ENCODE measurements at regions not wholly inside any gene's neighbourhood (a gene's known extent, or its start where the extent isn't known, plus 50 kb on each side); places are given as distances from the start of the nearest gene placed in this dataset.
A peak's percentile ranks its signal among the peaks of the same experiment; 100 is the strongest.
"Not testable (repeated sequence)": the region's sequence is repeated elsewhere in the genome, so short reads cannot be mapped to it uniquely, and the experiment has no call there.

DNA sequence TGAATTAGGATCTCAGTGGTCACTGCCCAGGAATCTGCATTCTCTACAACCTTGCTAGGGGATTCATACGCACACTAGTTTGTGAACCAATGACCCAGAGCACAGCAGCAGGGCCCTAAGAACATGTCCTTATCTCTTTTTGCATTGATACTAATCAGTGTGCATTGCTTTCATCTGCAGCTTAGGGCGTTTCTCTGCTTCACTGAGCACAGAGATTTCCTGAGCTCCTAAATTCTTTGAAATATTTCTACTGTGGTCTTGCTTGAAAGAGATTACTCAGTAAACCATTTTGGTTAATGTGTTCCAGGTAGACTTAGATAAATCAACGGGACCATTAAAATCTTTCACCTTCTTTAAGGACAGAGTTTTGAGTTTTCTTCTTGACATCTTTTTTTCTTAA, 351.3 kb upstream of the KITLG start:
- DNase-seq: no peak

DNA sequence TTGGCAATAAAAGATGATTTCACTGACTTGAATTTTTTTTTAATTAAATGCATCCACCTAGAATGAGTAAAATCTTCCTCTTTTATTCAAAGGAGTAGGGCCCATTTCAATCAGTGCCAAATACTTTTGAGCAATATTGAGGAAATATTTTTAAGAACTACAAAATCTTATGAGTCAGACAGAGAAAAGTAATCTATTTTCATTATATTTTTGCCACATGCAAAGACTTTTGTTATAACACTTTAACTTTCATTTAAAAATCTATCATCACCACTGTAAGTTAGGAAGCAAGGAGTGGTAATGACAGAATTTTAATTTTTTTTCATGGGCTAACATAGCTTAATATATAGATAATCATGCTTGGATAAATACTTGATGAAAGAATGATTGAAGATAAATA, 345.2 kb upstream of the KITLG start:
- no peak for DNase-seq

DNA sequence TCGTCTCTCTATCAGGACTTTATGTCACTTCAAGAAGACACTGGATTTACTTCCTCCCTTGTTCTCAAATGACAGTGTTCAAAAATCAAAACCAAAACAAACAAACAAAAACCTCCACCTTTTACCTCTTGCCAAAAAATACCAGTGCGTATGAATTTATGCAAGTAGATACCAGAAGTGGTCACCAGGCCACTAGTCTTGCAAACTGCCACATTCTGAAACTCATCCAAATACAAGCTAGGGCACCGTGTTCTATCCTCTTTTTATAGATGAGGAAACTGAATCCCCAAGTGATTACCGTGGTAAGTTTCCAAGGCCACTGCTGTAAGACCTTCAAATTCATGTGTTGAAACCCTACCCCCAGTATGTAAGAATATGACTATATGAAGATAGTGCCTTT, 343.9 kb upstream of the KITLG start:
- DNase-seq: no peak

DNA sequence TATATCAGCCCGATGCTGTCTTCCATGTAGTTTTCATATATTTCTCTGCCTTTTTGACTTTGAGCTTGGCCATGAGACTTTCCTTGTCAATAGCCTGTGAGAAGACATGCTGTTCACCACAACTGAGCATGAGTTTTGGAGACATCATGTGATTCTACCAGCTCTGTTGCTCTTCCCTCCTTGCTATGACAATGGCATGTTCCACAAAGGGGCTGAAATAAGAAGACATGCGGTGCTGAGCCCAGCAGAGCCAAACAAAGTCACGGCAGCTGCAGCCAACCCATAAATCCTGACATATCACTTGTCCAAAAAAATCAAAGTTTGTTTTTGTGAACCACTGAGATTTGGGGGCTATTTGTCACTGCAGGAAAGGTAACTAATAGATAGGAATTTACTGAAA, 343.4 kb upstream of the KITLG start:
- DNase-seq: no peak

GRCh38 chr12:88922816-88923215, 342.5 kb upstream of the KITLG start:
- no peak for DNase-seq

GRCh38 chr12:88921890-88922532, 341.7 kb upstream of the KITLG start:
- DNase-seq: no peak

DNA sequence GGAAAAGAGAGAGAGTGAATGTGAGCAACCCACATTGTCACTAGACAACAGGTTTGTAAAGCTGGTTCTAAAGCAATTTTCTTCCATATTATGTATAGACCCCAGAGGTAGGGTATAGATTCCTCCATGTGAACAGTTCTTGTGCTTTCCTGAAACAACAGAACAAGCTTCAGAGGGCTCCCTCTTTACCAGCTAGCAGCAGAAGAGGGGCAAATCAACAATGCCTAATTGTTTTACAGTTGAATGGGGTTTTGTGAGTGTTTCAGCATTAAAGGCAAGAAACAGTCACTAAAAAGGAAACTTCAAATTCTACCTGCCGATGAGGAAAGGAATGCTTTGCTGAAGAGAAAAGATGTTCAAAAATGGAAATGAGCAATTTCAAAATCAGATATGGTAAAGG, 341.2 kb upstream of the KITLG start:
- no peak for DNase-seq

GRCh38 chr12:88918161-88918560, 337.9 kb upstream of the KITLG start:
- no peak for DNase-seq

DNA sequence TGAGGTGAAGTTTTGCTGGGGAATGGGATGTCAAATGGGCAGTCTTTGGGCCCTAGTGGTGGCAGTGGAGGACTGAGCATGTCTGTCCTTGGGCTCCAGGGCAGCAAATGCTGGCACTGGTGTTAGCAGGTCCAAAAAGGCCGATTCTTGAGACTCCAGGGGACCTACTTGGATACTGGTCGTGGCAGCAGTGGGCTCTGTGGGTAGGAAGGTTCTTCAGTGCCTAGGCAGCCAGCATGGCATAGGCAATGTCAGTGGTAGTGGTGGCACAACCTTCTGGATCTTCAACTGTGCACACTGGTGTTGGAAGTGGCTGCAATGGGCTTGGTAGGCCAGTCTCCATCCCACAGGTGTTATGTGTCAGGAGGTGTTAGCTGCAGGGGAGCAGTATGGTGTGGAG, 334.7 kb upstream of the KITLG start:
- no peak for DNase-seq

DNA sequence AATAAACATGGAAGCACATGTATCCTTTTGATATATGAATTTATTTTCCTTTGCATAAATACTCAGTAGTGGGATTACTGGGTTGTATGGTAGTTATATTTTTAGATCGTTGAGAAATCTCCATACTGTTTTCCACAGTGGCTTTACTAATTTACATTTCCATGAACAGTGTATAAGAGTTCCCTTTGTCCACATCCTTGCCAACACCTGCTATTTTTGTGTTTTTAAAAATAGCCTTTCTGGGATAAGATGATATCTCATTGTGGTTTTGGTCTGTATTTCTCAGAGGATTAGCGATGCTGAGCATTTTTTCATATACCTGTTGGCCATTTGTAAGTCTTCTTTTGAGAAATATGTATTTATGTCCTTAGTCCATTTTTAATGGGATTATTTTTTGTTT, 329.2 kb upstream of the KITLG start:
- DNase-seq: no peak

DNA sequence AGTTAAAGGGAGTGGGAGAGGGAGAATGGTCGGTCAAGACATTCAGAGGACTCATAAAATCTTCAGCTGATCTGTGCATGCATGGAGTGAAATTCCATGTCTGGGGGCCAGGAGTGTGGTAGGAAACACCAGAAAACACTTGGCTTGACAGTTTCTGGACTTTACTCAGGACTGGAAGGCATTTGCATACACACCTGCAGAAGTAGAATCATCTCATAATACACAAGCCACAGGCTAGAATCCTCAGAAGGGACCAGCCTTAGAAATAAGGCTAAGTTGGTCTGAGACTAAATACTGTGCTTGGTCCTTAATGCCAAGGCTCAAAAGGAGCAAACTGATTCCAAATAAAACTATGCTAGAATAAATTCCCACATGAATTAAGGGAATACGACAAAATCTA, 328.1 kb upstream of the KITLG start:
- DNase-seq: no peak

- no peak for DNase-seq
Measured at GRCh38 chr12:88904705-88905104, 324.4 kb upstream of the KITLG start.

DNA sequence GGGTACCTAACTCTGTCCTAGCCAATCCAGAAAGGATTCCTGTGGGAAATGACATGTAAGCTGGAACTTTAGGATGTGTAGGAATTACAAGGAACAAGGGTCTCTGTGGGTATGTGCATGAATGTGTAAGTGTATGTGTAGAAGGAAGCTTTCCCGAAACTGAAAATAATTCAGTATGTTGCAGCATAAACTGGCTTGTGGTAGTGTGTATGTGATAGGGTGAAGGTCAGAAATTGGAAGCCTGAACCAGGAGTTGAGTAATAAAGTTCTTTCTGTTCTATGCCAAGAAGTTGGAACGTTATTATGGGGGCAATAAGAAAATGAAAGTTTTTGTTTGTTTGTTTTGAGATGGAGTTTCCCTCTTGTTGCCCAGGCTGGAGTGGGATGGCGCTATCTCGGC, 323.1 kb upstream of the KITLG start:
- DNase-seq: no peak

DNA sequence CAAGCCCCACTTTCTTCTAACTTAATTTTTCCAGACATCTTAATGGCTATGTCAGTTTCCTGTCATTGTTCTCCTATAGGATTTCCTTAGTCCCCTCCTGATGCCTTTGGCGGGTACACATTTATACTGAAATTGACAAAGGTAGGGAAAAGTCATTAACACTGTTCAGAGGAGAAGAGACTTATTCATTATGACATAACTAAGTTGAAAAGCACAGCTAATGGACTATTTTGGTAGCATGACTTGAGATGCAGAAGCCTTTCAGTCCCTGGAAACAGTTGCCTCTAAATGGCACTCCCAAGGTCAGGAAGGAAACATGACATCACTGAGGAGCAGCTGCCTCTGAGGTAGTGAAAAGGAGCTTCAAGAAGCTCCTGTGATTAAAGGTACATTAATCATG, 317.5 kb upstream of the KITLG start:
- peak; percentile 22 for DNase-seq

GRCh38 chr12:88896958-88897357, 316.7 kb upstream of the KITLG start:
- DNase-seq: no peak

DNA sequence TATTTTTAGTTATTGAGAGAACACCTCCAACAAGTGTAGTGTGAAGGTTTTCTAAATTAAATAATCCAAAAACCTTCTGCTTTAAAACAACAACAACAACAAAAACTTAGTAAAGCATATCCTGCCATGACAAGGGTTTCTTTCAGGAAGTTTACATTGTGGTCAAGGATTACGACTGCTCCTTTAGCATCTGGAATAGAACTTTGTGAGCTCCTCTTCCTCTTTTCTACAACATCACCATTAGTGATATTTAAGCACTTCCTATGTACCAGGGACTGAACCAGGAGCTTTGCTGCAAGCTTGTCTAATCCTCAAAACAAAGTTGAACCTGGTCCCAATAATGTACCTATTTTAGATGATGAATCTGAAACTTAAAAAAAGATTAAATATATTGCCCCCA, 315.4 kb upstream of the KITLG start:
- no peak for DNase-seq

DNA sequence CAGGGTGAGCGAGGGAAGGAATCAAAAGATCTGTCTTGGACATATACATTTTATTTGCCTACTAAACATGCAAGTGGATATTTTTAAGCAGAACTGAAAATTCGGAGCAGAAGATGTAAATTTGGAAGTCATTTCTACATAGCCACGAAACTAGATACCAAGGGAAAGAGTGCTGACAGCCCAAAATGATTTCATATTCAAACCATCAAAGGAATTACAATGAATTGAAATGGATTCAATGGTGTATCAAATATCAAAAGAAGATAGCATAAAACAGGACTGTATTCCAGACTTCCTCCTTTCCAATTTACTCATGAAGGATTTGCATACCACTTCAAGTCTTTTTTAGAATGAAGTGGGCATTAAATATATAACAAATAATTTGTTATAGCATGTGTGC, 313.5 kb upstream of the KITLG start:
- DNase-seq: no peak

- not testable (repeated sequence) for DNase-seq
Measured at GRCh38 chr12:88891434-88891833, 311.2 kb upstream of the KITLG start.

DNA sequence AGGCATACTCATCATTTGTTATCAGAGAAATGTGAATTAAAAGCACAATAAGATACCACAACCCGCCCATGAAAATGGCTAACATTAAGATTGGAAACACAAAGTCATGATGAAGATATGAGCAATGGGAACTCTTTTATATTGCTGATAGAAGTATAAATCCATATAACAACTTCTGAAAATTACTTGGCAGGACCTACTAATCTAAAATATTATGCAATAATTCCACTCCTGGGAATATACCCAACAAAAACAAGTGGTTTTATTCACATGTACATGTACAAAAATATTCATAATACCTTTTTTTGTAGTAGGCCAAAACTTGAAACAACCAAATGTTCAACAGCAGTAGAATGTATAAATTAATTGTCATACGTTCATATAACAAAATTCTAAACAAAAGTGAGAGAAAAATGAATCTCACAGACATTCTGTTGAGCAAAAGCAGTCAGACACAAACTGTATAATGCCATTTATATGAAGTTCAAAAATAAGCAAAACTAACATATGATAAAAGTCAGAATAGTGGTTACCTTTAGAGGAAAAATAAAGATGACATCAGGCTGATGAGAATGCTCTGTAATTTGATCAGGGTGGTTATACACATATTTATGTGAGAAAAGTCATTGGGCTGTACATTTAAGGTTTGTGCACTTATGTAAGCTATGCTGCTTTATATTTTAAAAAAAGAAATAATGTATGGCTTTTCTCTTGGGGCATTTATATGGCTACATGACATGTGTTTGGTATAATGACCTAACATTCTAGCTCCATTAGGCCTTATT, 309.2 kb upstream of the KITLG start:
- DNase-seq: no peak

DNA sequence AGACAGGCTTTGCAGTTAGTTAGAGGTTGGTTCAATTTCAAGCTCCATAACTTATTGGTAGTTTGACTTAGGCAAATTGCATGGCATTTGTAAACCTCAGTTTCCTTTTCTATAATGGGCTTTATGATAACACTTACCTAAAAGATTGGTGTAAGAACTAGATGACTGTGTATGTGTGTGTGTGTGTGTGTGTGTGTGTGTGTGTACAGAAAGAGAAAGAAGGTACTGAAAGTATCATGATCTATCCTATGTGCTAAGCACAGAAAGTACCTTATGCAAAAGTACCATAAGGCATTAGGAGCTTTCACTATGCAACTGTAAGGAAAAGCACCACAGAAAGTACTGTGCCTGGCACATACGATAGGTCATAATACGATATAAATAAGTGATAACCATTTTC, 304.3 kb upstream of the KITLG start:
- no peak for DNase-seq

DNA sequence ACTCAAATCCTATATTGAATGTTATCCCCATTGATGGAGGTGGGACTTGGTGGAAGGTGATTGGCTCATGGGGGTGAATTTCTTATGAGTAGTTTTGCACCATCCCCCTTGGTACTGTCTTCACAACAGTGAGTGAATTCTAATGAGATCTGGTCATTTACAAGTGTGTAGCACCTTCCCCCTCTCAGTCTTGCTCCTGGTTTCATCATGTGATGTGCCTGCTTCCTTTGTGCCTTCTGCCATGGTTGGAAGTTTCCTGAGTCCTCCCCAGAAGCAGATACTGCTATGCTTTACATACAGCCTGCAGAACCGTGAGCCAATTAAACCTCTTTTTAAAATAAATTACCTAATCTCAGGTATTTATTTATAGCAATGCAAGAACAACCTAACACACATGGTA, 302.4 kb upstream of the KITLG start:
- no peak for DNase-seq

GRCh38 chr12:88880051-88880450, 299.8 kb upstream of the KITLG start:
- no peak for DNase-seq

DNA sequence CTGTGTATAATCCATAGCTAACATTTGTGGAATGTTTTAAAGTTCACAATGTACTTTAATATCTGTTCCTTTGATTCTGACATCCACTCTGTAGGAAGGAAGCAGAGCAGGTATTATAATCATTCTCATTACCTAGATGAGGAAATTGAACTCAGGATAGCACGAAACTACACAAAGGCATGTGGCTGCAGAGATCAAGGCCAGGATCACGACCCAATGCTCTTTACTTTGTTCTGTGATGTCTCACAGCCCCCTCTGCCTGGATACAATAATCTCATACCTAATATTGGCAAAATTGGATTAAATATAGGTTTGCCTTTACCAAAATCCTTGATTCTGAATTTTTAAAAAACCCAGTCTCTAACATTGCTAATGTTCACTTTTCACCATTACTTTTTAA, 298.0 kb upstream of the KITLG start:
- DNase-seq: no peak

DNA sequence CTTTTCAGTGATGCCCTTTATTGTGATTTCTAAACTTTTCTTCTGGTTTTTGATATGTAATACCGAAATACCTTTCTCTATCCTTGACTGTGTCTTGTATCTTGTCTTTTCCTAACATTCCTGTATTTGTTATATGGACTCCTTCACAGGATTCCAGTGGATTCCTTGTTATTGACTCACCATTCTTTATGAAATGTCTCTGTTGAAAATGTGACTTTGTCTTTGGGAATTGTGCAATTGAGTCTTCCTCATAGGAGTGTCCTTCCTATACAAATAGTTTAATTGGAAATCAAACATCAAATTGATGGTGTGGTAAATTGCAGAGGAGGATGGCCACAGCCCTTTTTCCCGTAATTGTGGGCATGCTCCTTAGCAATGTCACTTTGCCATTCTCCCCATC, 296.6 kb upstream of the KITLG start:
- no peak for DNase-seq

All from right hindlimb (tissue), 1 donor.